ENCODE measurements at regions not wholly inside any gene's neighbourhood (a gene's known extent, or its start where the extent isn't known, plus 50 kb on each side); places are given as distances from the start of the nearest gene placed in this dataset.

DNA sequence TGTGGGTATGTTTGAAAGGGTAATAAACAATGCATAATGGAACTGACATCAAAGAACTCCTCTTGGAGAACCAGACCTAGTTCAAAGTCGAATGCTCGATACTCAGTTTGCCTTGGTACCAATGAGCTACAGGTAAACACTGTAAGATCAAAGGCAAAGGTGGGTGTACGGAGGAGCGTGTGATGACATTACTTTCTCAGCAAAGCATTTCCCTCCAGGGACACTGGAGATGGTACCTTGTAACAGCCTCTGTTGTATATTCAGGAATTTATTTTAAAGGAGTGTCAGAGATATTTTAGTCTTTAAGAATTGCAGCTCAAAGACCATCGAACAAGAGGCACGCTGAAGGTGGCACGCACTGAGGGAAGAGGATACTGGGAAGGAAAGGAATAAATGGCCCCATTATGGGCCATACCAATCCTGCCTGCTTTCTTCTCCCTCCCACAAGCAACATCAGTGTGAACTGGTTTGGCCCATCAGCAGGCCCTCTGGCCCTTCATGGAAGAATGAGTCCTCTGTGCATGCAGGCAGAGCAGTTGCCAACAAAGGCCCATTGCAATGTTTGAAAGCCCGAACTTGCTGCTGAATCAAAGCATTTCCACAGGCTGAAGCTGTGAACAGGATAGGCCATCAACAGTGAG, 410.2 kb downstream of the ACTL7B start:
- Histone ChIP-seq H3K9me3 (ENCODE audit: control insufficient read depth in 2 of 2, insufficient read depth in 1 of 2, low read length in 1 of 2) (no peaks in the 10 kb centered on the region), H3K4me1 (ENCODE audit: control insufficient read depth in 2 of 2, insufficient read depth in 2 of 2, low read length in 2 of 2) (no peaks in the 10 kb centered on the region), H3K36me3 (ENCODE audit: control insufficient read depth in 2 of 2, insufficient read depth in 2 of 2, low read length in 1 of 2) (no peaks in the 10 kb centered on the region), H3K4me3 (ENCODE audit: low read length in 2 of 2) (no peak overlapping the region), H3K27me3 (ENCODE audit: control insufficient read depth in 2 of 2, insufficient read depth in 1 of 2, low read length in 1 of 2) (no peaks in the 10 kb centered on the region), H3K27ac (ENCODE audit: low read depth in 1 of 2, low read length in 1 of 2) (no peak overlapping the region)
- WGBS: 96% methylated on average over 8 of the region's 8 CpGs
- DNase-seq (ENCODE audit: low read depth in 6 of 9, low spot score in 9 of 9): no peak

DNA sequence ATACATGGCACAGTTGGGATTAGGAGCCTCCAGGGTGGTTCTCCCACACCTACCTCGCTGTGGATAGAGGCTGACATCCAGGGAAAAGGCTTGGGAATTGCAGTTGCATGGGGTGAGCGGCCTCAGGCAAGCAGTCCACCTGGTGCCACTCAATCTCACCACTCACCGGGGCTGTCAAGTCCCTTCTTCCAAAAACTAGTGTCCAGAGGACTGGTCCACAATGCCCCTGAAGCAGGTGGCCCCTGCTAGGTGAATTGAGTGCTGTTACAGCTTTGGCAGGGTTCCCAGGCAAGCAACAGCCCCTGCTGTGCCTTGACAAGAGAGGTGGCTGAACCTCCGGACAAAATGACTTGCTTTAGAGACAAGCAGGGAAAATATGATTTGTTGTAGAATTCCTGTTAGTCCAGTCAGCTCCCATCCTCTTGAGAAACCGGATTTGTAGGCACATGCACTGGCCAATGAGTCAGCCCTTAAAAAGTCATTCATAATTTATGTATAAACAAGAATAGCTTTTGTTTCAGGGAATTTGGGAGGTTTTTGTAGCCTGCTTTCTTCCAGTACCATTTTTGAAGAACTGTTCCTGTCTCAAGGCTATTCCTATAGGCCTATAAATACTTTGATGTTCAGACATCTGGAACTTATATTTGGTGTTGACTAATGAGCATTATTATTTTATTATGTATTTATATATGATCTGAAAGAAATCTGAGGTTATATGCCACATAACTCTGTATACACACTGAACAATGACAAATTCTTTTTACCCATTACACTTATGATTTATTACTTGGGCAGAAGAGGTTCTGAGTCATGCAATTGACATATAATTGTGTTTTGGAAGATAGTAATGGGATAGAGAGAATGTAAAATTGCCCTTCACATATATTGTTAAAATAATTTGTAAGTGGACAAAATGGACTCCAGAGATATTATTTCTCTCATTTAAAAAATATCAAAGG, 411.1 kb downstream of the ACTL7B start:
- no peak for DNase-seq (ENCODE audit: low read depth in 6 of 9, low spot score in 9 of 9)
- H3K27me3 ChIP-seq (ENCODE audit: control insufficient read depth in 2 of 2, insufficient read depth in 1 of 2, low read length in 1 of 2): no peaks in the 10 kb centered on the region
- H3K36me3 ChIP-seq (ENCODE audit: control insufficient read depth in 2 of 2, insufficient read depth in 2 of 2, low read length in 1 of 2): no peaks in the 10 kb centered on the region
- H3K9me3 ChIP-seq (ENCODE audit: control insufficient read depth in 2 of 2, insufficient read depth in 1 of 2, low read length in 1 of 2): no peaks in the 10 kb centered on the region
- no peak overlapping the region for H3K4me3 ChIP-seq (ENCODE audit: low read length in 2 of 2)
- no peaks in the 10 kb centered on the region for H3K4me1 ChIP-seq (ENCODE audit: control insufficient read depth in 2 of 2, insufficient read depth in 2 of 2, low read length in 2 of 2)
- 86% methylated on average over 5 of the region's 5 CpGs for whole genome bisulfite sequencing
- H3K27ac ChIP-seq (ENCODE audit: low read depth in 1 of 2, low read length in 1 of 2): no peak overlapping the region

DNA sequence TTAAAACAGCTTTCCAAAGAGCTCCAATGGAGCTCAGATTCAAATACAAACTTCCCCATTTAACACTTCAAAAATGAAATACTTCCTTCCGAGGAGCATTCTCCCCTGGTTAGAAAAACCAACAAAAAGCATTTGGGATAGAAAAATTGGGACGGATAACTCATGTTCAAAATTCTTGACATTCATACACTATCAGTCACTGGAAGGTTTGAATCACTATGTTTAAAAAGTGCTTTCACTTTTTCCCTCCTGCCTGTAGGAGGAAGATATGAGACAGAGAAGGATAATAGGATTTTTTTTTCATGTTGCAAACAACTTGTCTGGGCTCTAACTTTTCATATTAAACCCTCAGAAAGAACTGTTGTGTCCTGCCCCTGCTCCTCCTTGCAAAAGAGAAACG, 412.0 kb downstream of the ACTL7B start:
- Histone ChIP-seq H3K27me3 (ENCODE audit: control insufficient read depth in 2 of 2, insufficient read depth in 1 of 2, low read length in 1 of 2) (no peaks in the 10 kb centered on the region), H3K27ac (ENCODE audit: low read depth in 1 of 2, low read length in 1 of 2) (no peak overlapping the region), H3K4me3 (ENCODE audit: low read length in 2 of 2) (no peak overlapping the region), H3K36me3 (ENCODE audit: control insufficient read depth in 2 of 2, insufficient read depth in 2 of 2, low read length in 1 of 2) (no peaks in the 10 kb centered on the region), H3K4me1 (ENCODE audit: control insufficient read depth in 2 of 2, insufficient read depth in 2 of 2, low read length in 2 of 2) (no peaks in the 10 kb centered on the region), H3K9me3 (ENCODE audit: control insufficient read depth in 2 of 2, insufficient read depth in 1 of 2, low read length in 1 of 2) (no peaks in the 10 kb centered on the region)
- DNase-seq (ENCODE audit: low read depth in 6 of 9, low spot score in 9 of 9): no peak
- WGBS: 85% methylated on average over 3 of the region's 3 CpGs

DNA sequence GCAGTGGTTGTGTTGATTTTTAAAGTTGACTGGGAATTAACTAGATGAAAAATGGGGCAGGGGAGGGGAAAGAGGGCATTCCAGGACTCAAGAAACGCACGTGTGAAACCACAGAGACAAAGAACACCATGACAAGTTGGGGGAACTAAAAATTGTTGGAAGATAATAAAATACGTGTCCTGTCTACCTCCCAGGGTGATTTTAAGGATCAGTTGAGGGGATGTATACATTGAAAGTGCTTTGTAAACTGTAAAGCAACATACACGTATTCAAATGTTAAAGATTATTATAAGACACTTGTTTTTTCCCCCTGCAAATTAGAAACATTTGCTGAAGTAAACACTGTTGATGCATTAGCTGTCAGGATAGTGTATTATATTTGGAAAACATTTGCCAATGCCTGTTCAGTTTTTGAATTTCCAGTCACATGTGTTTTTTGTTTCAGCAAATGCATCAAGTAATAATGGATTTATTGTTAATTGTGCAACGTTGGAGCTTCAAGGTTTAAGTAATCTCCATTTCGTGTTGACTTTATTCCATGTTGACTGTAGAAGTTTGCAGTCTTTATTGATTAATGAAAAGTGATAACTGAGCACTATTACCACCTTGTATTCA, 412.7 kb downstream of the ACTL7B start:
- Histone ChIP-seq H3K27me3 (ENCODE audit: control insufficient read depth in 2 of 2, insufficient read depth in 1 of 2, low read length in 1 of 2) (no peaks in the 10 kb centered on the region), H3K9me3 (ENCODE audit: control insufficient read depth in 2 of 2, insufficient read depth in 1 of 2, low read length in 1 of 2) (no peaks in the 10 kb centered on the region), H3K4me1 (ENCODE audit: control insufficient read depth in 2 of 2, insufficient read depth in 2 of 2, low read length in 2 of 2) (no peaks in the 10 kb centered on the region), H3K36me3 (ENCODE audit: control insufficient read depth in 2 of 2, insufficient read depth in 2 of 2, low read length in 1 of 2) (no peaks in the 10 kb centered on the region), H3K27ac (ENCODE audit: low read depth in 1 of 2, low read length in 1 of 2) (no peak overlapping the region), H3K4me3 (ENCODE audit: low read length in 2 of 2) (no peak overlapping the region)
- no peak for DNase-seq (ENCODE audit: low read depth in 6 of 9, low spot score in 9 of 9)
- 87% methylated on average over 6 of the region's 6 CpGs for WGBS

DNA sequence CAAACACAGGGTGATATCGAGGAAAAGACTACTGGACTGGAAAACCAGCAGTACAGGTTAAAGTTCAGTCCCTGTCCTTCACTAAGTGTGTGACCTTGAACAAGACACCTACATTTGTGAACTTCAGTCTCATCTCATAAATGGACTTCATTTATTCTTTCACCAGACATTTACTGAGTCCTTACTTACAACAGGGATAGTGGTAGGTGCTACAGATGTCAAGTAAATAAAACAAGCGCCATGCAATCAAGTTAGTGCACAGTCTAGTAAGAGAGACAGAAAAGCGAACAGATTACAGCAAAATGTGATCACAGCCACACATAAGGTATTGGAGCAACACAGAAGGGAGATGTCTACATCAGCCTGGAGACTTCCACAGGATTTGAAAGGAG, 413.2 kb downstream of the ACTL7B start:
- no peaks in the 10 kb centered on the region for H3K9me3 ChIP-seq (ENCODE audit: control insufficient read depth in 2 of 2, insufficient read depth in 1 of 2, low read length in 1 of 2)
- H3K27me3 ChIP-seq (ENCODE audit: control insufficient read depth in 2 of 2, insufficient read depth in 1 of 2, low read length in 1 of 2): no peaks in the 10 kb centered on the region
- 96% methylated on average over 3 of the region's 3 CpGs for WGBS
- H3K4me1 ChIP-seq (ENCODE audit: control insufficient read depth in 2 of 2, insufficient read depth in 2 of 2, low read length in 2 of 2): no peaks in the 10 kb centered on the region
- H3K4me3 ChIP-seq (ENCODE audit: low read length in 2 of 2): no peak overlapping the region
- H3K36me3 ChIP-seq (ENCODE audit: control insufficient read depth in 2 of 2, insufficient read depth in 2 of 2, low read length in 1 of 2): no peaks in the 10 kb centered on the region
- no peak overlapping the region for H3K27ac ChIP-seq (ENCODE audit: low read depth in 1 of 2, low read length in 1 of 2)
- no peak for DNase-seq (ENCODE audit: low read depth in 6 of 9, low spot score in 9 of 9)

DNA sequence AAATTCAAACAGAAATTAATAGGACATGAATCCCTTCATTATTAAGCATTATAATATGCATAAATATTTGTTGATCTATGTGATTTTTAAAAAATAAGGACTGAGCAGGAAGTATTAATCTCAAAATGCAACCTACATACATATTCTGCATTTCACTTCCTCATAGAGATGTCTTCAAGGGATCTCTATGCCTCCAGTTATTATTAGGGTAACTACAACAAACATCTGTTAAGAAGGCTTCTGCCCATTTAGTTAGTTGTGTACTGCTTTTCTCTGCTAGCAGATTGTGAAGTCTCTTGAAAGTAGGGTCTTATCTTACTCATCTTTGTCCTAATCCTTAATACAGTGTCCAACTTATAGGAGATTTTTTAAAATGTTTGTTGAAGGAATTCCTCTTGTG, 414.1 kb downstream of the ACTL7B start:
- no peaks in the 10 kb centered on the region for H3K9me3 ChIP-seq (ENCODE audit: control insufficient read depth in 2 of 2, insufficient read depth in 1 of 2, low read length in 1 of 2)
- H3K27ac ChIP-seq (ENCODE audit: low read depth in 1 of 2, low read length in 1 of 2): no peak overlapping the region

DNA sequence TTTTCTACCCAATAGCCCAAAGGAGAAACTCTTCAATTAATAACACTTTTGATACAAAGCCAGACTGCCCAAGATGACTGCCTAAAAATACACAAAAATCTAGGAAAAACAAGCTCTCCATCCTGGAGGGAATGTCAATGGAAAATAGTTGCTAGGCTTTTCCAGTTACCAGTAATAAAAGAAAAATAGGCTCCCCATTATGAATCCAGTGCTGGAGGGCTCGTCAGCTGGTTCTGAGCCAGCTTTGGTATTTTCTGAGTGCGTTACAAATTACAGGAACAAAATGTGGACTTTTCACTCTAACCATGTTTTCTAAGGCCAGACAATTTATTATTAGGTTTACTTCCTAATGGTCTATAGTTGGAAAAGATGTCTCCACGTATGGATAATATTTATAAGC, 414.5 kb downstream of the ACTL7B start:
- no peak overlapping the region for H3K27ac ChIP-seq (ENCODE audit: low read depth in 1 of 2, low read length in 1 of 2)
- WGBS: 93% methylated on average over 3 of the region's 3 CpGs

More for the DNA sequence above, 414.1 kb downstream of the ACTL7B start:
- no peaks in the 10 kb centered on the region for H3K27me3 ChIP-seq (ENCODE audit: control insufficient read depth in 2 of 2, insufficient read depth in 1 of 2, low read length in 1 of 2)
- H3K4me3 ChIP-seq (ENCODE audit: low read length in 2 of 2): no peak overlapping the region
- no peaks in the 10 kb centered on the region for H3K4me1 ChIP-seq (ENCODE audit: control insufficient read depth in 2 of 2, insufficient read depth in 2 of 2, low read length in 2 of 2)
- DNase-seq (ENCODE audit: low read depth in 6 of 9, low spot score in 9 of 9): no peak
- no peaks in the 10 kb centered on the region for H3K36me3 ChIP-seq (ENCODE audit: control insufficient read depth in 2 of 2, insufficient read depth in 2 of 2, low read length in 1 of 2)

DNA sequence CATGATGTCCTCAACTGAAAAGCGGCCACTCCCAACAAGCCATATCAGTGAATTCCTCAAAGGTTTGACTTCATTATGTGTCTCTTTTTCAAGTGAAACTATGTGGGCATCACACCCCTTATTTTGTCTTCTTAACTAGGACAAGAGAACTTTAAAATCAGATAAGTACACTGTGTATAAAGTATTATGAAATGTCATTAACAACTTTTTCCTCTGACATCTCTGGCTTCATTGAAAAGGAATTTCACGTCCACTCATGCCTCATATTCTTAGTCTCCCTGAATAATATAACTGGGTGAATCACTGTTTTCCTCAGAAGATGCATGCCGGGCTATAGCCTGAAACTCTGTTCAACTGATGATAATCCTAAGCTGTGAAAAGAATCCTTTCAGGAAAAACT, 415.8 kb downstream of the ACTL7B start:
- H3K4me1 ChIP-seq (ENCODE audit: control insufficient read depth in 2 of 2, insufficient read depth in 2 of 2, low read length in 2 of 2): no peaks in the 10 kb centered on the region
- no peak overlapping the region for H3K27ac ChIP-seq (ENCODE audit: low read depth in 1 of 2, low read length in 1 of 2)
- H3K9me3 ChIP-seq (ENCODE audit: control insufficient read depth in 2 of 2, insufficient read depth in 1 of 2, low read length in 1 of 2): no peaks in the 10 kb centered on the region
- H3K4me3 ChIP-seq (ENCODE audit: low read length in 2 of 2): no peak overlapping the region
- no peak for DNase-seq (ENCODE audit: low read depth in 6 of 9, low spot score in 9 of 9)
- WGBS: 97% methylated on average over 3 of the region's 3 CpGs
- no peaks in the 10 kb centered on the region for H3K36me3 ChIP-seq (ENCODE audit: control insufficient read depth in 2 of 2, insufficient read depth in 2 of 2, low read length in 1 of 2)
- no peaks in the 10 kb centered on the region for H3K27me3 ChIP-seq (ENCODE audit: control insufficient read depth in 2 of 2, insufficient read depth in 1 of 2, low read length in 1 of 2)

More for the DNA sequence above, 414.5 kb downstream of the ACTL7B start:
- no peak for DNase-seq (ENCODE audit: low read depth in 6 of 9, low spot score in 9 of 9)
- Histone ChIP-seq H3K36me3 (ENCODE audit: control insufficient read depth in 2 of 2, insufficient read depth in 2 of 2, low read length in 1 of 2) (no peaks in the 10 kb centered on the region), H3K4me3 (ENCODE audit: low read length in 2 of 2) (no peak overlapping the region), H3K27me3 (ENCODE audit: control insufficient read depth in 2 of 2, insufficient read depth in 1 of 2, low read length in 1 of 2) (no peaks in the 10 kb centered on the region), H3K9me3 (ENCODE audit: control insufficient read depth in 2 of 2, insufficient read depth in 1 of 2, low read length in 1 of 2) (no peaks in the 10 kb centered on the region), H3K4me1 (ENCODE audit: control insufficient read depth in 2 of 2, insufficient read depth in 2 of 2, low read length in 2 of 2) (no peaks in the 10 kb centered on the region)

DNA sequence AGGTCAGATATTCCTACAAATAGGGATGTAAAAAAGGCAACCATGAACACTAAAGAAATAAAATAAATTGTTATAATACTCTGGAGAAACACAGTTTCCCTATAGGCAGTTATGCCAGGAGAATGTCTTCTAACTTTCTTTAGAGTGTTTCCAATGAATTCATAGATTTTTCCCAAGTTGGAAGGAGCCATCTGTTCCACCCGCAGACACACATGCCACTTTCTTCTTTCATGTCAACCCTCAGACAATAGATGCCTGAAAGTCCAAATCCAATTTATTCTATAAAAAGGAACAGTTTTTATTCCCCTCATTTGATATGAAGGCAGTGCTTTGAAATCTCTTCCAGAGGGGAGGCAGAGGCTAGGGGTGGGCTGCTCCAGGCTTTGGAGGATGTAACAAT, 418.1 kb downstream of the ACTL7B start:
- H3K4me3 ChIP-seq (ENCODE audit: low read length in 2 of 2): no peak overlapping the region

More for the DNA sequence above, 418.1 kb downstream of the ACTL7B start:
- no peaks in the 10 kb centered on the region for H3K4me1 ChIP-seq (ENCODE audit: control insufficient read depth in 2 of 2, insufficient read depth in 2 of 2, low read length in 2 of 2)
- no peak overlapping the region for H3K27ac ChIP-seq (ENCODE audit: low read depth in 1 of 2, low read length in 1 of 2)
- 96% methylated on average over 1 of the region's 1 CpG for WGBS
- no peaks in the 10 kb centered on the region for H3K36me3 ChIP-seq (ENCODE audit: control insufficient read depth in 2 of 2, insufficient read depth in 2 of 2, low read length in 1 of 2)
- DNase-seq (ENCODE audit: low read depth in 6 of 9, low spot score in 9 of 9): no peak
- H3K27me3 ChIP-seq (ENCODE audit: control insufficient read depth in 2 of 2, insufficient read depth in 1 of 2, low read length in 1 of 2): no peaks in the 10 kb centered on the region
- no peaks in the 10 kb centered on the region for H3K9me3 ChIP-seq (ENCODE audit: control insufficient read depth in 2 of 2, insufficient read depth in 1 of 2, low read length in 1 of 2)
